ENCODE measurements at regions not wholly inside any gene's neighbourhood (a gene's known extent, or its start where the extent isn't known, plus 50 kb on each side); places are given as distances from the start of the nearest gene placed in this dataset.

- H3K27me3 ChIP-seq (ENCODE audit: insufficient read depth, low read length): no peaks in the 10 kb centered on the region
- DNase-seq (ENCODE audit: insufficient read length, low spot score, missing footprints): no peak
Measured at GRCh38 chr16:48000622-48001021, 155.2 kb downstream of the ABCC12 start.

GRCh38 chr16:47999595-47999994 lies 156.2 kb downstream of the ABCC12 start:
- no peaks in the 10 kb centered on the region for H3K79me2 ChIP-seq (ENCODE audit: insufficient read depth, low read length)
- no peak for TF ChIP-seq CTCF (IDR thresholded peaks at IDR 0.05; ENCODE audit: extremely low read depth, low read depth, low read length)
- no peak for DNase-seq (ENCODE audit: insufficient read length, low spot score, missing footprints)

More at GRCh38 chr16:48000622-48001021, 155.2 kb downstream of the ABCC12 start:
- Histone ChIP-seq H3K4me2 (ENCODE audit: insufficient read depth, low read length) (no peak overlapping the region), H3K4me3 (ENCODE audit: insufficient read depth, low read length) (no peak overlapping the region), H3K79me2 (ENCODE audit: insufficient read depth, low read length) (no peaks in the 10 kb centered on the region), H4K20me1 (ENCODE audit: insufficient read depth, low read length) (no peaks in the 10 kb centered on the region), H2AFZ (ENCODE audit: low read length) (no peak overlapping the region), H3K27ac (ENCODE audit: low read depth, low read length) (no peak overlapping the region), H3K9me3 (ENCODE audit: low read depth, low read length) (no peaks in the 10 kb centered on the region), H3K36me3 (ENCODE audit: insufficient read depth, low read length) (no peaks in the 10 kb centered on the region), H3K4me1 (ENCODE audit: insufficient read depth, low read length) (no peaks in the 10 kb centered on the region)
- TF ChIP-seq CTCF (IDR thresholded peaks at IDR 0.05; ENCODE audit: extremely low read depth, low read depth, low read length): no peak

GRCh38 chr16:47995354-47995753 lies 160.4 kb downstream of the ABCC12 start:
- H3K79me2 ChIP-seq (ENCODE audit: insufficient read depth, low read length): no peaks in the 10 kb centered on the region
- no peak for TF ChIP-seq CTCF (IDR thresholded peaks at IDR 0.05; ENCODE audit: extremely low read depth, low read depth, low read length)
- no peak overlapping the region for H3K27ac ChIP-seq (ENCODE audit: low read depth, low read length)
- H3K4me3 ChIP-seq (ENCODE audit: insufficient read depth, low read length): no peak overlapping the region
- H3K9me3 ChIP-seq (ENCODE audit: low read depth, low read length): no peaks in the 10 kb centered on the region
- no peaks in the 10 kb centered on the region for H4K20me1 ChIP-seq (ENCODE audit: insufficient read depth, low read length)
- no peak overlapping the region for H3K4me2 ChIP-seq (ENCODE audit: insufficient read depth, low read length)
- no peaks in the 10 kb centered on the region for H3K4me1 ChIP-seq (ENCODE audit: insufficient read depth, low read length)
- no peaks in the 10 kb centered on the region for H3K27me3 ChIP-seq (ENCODE audit: insufficient read depth, low read length)
- H3K36me3 ChIP-seq (ENCODE audit: insufficient read depth, low read length): no peaks in the 10 kb centered on the region
- DNase-seq (ENCODE audit: insufficient read length, low spot score, missing footprints): no peak
- H2AFZ ChIP-seq (ENCODE audit: low read length): no peak overlapping the region

More at GRCh38 chr16:47999595-47999994, 156.2 kb downstream of the ABCC12 start:
- Histone ChIP-seq H3K27ac (ENCODE audit: low read depth, low read length) (no peak overlapping the region), H3K4me3 (ENCODE audit: insufficient read depth, low read length) (no peak overlapping the region), H3K4me1 (ENCODE audit: insufficient read depth, low read length) (no peaks in the 10 kb centered on the region), H2AFZ (ENCODE audit: low read length) (no peak overlapping the region), H3K36me3 (ENCODE audit: insufficient read depth, low read length) (no peaks in the 10 kb centered on the region), H3K4me2 (ENCODE audit: insufficient read depth, low read length) (no peak overlapping the region), H4K20me1 (ENCODE audit: insufficient read depth, low read length) (no peaks in the 10 kb centered on the region), H3K9me3 (ENCODE audit: low read depth, low read length) (no peaks in the 10 kb centered on the region), H3K27me3 (ENCODE audit: insufficient read depth, low read length) (no peaks in the 10 kb centered on the region)

GRCh38 chr16:47991491-47991890 lies 164.3 kb downstream of the ABCC12 start:
- Histone ChIP-seq H3K4me2 (ENCODE audit: insufficient read depth, low read length) (no peak overlapping the region), H3K4me1 (ENCODE audit: insufficient read depth, low read length) (no peaks in the 10 kb centered on the region), H2AFZ (ENCODE audit: low read length) (no peak overlapping the region), H3K79me2 (ENCODE audit: insufficient read depth, low read length) (no peaks in the 10 kb centered on the region), H3K27ac (ENCODE audit: low read depth, low read length) (no peak overlapping the region), H3K9me3 (ENCODE audit: low read depth, low read length) (no peaks in the 10 kb centered on the region), H3K27me3 (ENCODE audit: insufficient read depth, low read length) (no peaks in the 10 kb centered on the region), H3K36me3 (ENCODE audit: insufficient read depth, low read length) (no peaks in the 10 kb centered on the region), H3K4me3 (ENCODE audit: insufficient read depth, low read length) (no peak overlapping the region), H4K20me1 (ENCODE audit: insufficient read depth, low read length) (no peaks in the 10 kb centered on the region)
- DNase-seq (ENCODE audit: insufficient read length, low spot score, missing footprints): no peak
- TF ChIP-seq CTCF (IDR thresholded peaks at IDR 0.05; ENCODE audit: extremely low read depth, low read depth, low read length): no peak
